ENCODE measurements at regions not wholly inside any gene's neighbourhood (a gene's known extent, or its start where the extent isn't known, plus 50 kb on each side); places are given as distances from the start of the nearest gene placed in this dataset.

DNA sequence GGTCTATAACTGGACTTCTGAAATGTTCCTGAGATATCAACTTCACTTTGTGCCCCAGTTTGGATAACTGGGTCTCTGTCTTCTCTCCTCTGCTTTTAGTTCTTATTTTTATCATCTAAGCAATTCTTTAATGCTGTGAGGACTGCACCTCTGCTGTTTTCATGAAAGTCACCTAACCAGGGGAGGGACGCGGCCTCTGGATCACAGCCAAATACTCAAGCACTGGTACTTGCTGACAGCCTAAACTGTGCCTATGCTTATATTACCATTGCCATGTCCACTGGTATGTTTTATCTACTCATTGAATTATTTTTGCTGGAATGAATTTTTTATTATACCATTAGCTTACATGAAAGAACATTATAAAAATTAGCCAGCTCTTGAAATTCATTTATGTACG, 674.0 kb downstream of the DMRTA1 start:
- H3K4me1 ChIP-seq = no peaks in the 10 kb centered on the region
- DNase-seq (ENCODE audit: low spot score in 2 of 2) = no peak
- no peaks in the 10 kb centered on the region for H3K36me3 ChIP-seq
- H3K9me3 ChIP-seq = no peaks in the 10 kb centered on the region
- no peaks in the 10 kb centered on the region for H3K27me3 ChIP-seq
- H3K4me3 ChIP-seq = no peak overlapping the region
- intact Hi-C loops (cut with DNase I) = loop anchor here (10.0 kb wide), 1 partner anchor 374 kb away; no protein-coding TSS in a partner anchor
- H3K27ac ChIP-seq = no peak overlapping the region
- TF ChIP-seq CTCF (IDR thresholded peaks at IDR 0.05) = no peak

GRCh38 chr9:23123048-23123632, 676.5 kb downstream of the DMRTA1 start:
- Histone ChIP-seq H3K9me3 (no peaks in the 10 kb centered on the region), H3K4me3 (no peak overlapping the region), H3K27me3 (no peaks in the 10 kb centered on the region), H3K4me1 (no peaks in the 10 kb centered on the region), H3K36me3 (no peaks in the 10 kb centered on the region), H3K27ac (no peak overlapping the region)
- TF ChIP-seq CTCF (IDR thresholded peaks at IDR 0.05) = peak in 1 of 3 experiments; percentile 46
- intact Hi-C loops (cut with DNase I) = loop anchor here (10.0 kb wide), 1 partner anchor 372 kb away; no protein-coding TSS in a partner anchor
- DNase-seq (ENCODE audit: low spot score in 2 of 2) = no peak

GRCh38 chr9:23145467-23145866, 680.6 kb downstream of the ELAVL2 start:
- no peak for DNase-seq (ENCODE audit: low spot score in 2 of 2)
- no peak overlapping the region for H3K27ac ChIP-seq
- no peak for TF ChIP-seq CTCF (IDR thresholded peaks at IDR 0.05)
- H3K36me3 ChIP-seq = no peaks in the 10 kb centered on the region
- no peaks in the 10 kb centered on the region for H3K4me1 ChIP-seq
- no peak overlapping the region for H3K4me3 ChIP-seq
- intact Hi-C loops (cut with DNase I) = no loop called here
- no peaks in the 10 kb centered on the region for H3K9me3 ChIP-seq
- H3K27me3 ChIP-seq = no peaks in the 10 kb centered on the region

DNA sequence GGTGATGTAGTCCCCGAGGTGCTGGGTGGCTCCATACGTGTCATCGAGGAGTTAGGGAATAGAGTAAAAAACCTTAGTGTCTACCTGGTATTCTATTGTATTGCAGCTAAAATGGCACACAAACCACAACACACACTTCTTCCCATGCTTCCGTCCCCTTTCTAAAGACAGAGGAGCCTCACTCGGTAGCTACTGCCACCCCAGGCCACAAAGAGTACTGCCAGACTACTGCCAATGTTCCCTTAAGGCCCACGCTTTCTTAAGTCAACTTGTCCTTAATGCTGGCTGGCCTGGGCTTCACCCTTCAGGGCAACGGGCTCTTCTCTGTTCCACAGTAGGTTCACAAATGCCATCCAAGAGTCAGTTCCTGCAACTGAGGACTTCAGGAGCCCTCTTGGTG, 673.0 kb downstream of the ELAVL2 start:
- intact Hi-C loops (cut with DNase I) = no loop called here
- no peaks in the 10 kb centered on the region for H3K4me1 ChIP-seq
- no peaks in the 10 kb centered on the region for H3K27me3 ChIP-seq
- no peak overlapping the region for H3K27ac ChIP-seq
- DNase-seq (ENCODE audit: low spot score in 2 of 2) = no peak
- no peak for TF ChIP-seq CTCF (IDR thresholded peaks at IDR 0.05)
- no peaks in the 10 kb centered on the region for H3K9me3 ChIP-seq
- no peak overlapping the region for H3K4me3 ChIP-seq
- no peaks in the 10 kb centered on the region for H3K36me3 ChIP-seq

- intact Hi-C loops (cut with DNase I) = no loop called here
- no peaks in the 10 kb centered on the region for H3K36me3 ChIP-seq
- no peak overlapping the region for H3K27ac ChIP-seq
- DNase-seq (ENCODE audit: low spot score in 2 of 2) = no peak
- H3K4me1 ChIP-seq = no peaks in the 10 kb centered on the region
- no peaks in the 10 kb centered on the region for H3K27me3 ChIP-seq
- TF ChIP-seq CTCF (IDR thresholded peaks at IDR 0.05) = no peak
- no peaks in the 10 kb centered on the region for H3K9me3 ChIP-seq
- H3K4me3 ChIP-seq = no peak overlapping the region
Observed at GRCh38 chr9:23160491-23160890, 665.5 kb downstream of the ELAVL2 start.

Data from ascending aorta (tissue), 2 donors.